ENCODE measurements at regions not wholly inside any gene's neighbourhood (a gene's known extent, or its start where the extent isn't known, plus 50 kb on each side); places are given as distances from the start of the nearest gene placed in this dataset.

GRCh38 chr6:47131773-47132172 is 89.6 kb upstream of the ADGRF1 start:
- TF ChIP-seq, protein P1, sequence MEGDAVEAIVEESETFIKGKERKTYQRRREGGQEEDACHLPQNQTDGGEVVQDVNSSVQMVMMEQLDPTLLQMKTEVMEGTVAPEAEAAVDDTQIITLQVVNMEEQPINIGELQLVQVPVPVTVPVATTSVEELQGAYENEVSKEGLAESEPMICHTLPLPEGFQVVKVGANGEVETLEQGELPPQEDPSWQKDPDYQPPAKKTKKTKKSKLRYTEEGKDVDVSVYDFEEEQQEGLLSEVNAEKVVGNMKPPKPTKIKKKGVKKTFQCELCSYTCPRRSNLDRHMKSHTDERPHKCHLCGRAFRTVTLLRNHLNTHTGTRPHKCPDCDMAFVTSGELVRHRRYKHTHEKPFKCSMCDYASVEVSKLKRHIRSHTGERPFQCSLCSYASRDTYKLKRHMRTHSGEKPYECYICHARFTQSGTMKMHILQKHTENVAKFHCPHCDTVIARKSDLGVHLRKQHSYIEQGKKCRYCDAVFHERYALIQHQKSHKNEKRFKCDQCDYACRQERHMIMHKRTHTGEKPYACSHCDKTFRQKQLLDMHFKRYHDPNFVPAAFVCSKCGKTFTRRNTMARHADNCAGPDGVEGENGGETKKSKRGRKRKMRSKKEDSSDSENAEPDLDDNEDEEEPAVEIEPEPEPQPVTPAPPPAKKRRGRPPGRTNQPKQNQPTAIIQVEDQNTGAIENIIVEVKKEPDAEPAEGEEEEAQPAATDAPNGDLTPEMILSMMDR (IDR thresholded peaks at IDR 0.05) = no peak

DNA sequence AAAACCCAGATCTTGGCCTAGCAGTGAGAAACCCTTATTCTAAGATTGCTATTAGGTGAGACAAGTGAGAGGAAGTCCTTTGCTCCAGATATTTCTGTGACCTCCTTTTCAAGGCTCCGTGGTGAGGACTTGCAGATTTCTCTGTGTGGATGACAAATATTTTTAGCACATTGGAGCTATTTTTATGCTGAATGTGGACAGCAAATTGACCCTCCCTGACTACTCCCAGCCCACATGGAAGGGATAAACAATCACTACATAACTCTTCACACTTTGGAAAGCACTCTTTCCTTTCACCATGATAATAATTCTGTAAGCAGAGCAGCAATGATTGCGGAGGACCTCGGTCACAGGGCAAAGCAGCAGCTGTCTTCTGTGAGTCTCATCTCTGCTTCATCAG is 88.0 kb upstream of the ADGRF1 start:
- TF ChIP-seq, protein P1 (IDR thresholded peaks at IDR 0.05) = no peak

DNA sequence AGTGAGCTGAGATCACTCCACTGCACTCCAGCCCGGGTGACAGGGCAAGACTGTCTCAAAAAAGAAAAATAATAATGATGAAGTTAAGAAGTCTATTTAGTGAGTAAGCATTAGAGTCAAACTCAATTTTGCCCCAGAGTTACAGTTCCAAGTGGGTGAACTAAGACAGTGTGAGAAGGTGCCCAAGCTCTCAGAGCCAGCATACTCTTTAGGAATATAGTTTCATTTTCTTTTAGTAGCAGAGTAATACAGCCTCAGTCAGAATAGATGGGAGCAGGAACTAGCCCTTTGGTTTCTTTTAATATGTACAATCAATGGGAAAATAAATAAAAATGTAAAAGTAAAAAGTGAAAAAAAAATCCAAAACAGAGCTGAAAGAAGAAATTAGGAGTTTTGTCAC is 87.0 kb upstream of the ADGRF1 start:
- TF ChIP-seq, protein P1 (IDR thresholded peaks at IDR 0.05) = no peak

DNA sequence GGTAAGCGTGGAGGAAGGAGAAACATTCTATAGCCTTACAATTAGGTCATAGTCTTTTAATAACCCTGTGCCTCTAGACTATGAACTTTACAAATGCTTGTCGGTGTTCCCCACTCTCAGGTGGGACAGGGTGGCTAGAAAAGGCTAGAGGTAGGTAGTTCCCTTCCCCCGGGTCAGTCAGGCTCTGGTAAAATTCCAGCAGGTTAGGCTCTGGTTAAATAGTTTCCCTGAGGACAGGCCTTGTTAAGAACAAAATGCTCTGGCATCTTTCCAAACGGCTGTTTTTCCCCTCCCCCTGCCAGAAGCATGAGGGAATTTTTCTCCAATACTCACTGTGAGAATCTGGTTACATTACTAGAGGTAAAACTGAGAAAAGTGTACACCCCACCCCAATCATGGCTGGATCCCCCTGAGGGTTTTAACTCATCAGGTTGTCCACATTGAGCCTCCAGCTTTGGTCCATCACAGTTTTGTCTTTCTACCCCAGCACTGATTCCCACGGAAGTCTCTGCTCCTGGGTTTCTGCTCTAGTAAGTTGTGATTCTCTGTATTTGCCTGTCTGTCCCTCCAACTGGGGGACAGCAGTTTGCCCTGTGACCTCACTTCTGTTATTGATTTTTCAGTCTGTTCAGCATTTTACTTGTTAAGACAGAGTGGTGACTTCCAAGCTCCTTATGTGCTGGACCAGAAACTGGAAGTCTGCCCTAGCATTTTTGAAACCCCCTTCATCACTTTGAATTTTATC is 84.7 kb upstream of the ADGRF1 start:
- TF ChIP-seq, protein P1 (IDR thresholded peaks at IDR 0.05) = no peak

DNA sequence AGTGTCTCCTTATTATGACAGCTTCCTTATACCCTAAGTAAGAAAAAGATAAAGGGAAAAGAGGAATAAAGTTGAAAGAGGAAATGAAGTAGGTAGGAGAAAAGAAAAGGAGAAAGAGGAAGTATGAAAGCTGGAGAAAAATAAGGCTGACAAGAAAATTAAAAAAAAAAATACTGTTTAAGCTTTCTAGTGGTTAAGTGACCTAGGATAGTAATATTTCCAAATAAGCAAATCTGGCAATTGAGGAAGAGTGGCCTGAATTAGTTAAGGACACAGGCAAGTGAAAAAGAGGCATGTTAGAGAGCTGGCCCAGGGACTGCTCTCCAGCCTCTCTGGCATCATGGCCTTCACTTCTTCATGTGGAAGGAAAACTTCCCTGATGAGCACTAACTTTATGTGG is 76.5 kb upstream of the ADGRF1 start:
- TF ChIP-seq, protein P1 (IDR thresholded peaks at IDR 0.05) = no peak

DNA sequence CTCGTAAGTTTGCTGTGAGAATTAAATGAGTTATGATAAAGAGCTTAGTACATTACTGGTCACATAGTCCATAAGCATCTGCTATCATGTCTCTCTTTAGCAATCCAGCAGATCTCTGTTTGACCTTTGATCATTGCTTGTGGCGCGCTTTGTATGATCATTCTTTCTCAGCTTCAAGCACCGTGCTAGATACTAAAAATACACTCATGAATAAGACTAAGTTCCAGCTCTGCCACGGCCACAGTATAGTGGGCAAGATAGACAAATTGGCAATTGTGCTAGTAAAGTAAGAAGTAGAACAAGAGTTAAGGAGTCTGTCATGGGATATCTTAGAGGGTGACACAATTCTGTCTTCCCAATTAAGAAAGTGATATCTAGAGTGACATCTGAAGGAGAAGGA is 75.2 kb upstream of the ADGRF1 start:
- TF ChIP-seq, protein P1 (IDR thresholded peaks at IDR 0.05) = no peak

GRCh38 chr6:47116606-47117005 is 74.5 kb upstream of the ADGRF1 start:
- TF ChIP-seq, protein P1 (IDR thresholded peaks at IDR 0.05) = no peak

DNA sequence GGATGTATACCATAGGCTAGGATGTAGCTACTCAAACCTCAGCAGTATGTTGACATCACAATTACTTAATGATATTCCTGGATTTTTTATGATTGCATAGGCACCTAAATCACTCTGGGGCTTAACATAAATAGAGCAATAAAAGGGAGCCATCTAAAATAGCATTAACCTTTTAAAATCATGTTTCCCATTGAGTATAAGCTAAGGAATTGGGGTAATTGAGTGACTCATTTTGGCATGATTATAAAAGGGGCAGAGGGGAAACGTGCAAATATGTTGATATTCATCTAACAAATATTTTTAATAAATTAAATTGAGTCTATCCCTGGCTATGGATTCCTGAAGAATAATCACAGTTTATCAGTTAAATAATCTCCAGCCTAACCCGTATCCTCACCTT is 74.0 kb upstream of the ADGRF1 start:
- TF ChIP-seq, protein P1 (IDR thresholded peaks at IDR 0.05) = no peak

Measured in LNCAP (cell line).